ENCODE measurements at regions not wholly inside any gene's neighbourhood (a gene's known extent, or its start where the extent isn't known, plus 50 kb on each side); places are given as distances from the start of the nearest gene placed in this dataset.

- TF ChIP-seq CTCF (IDR thresholded peaks at IDR 0.05) (no peak), POLR2A (IDR thresholded peaks at IDR 0.05) (no peak)
Measured at GRCh38 chr20:12718619-12719018, 290.2 kb upstream of the SPTLC3 start.
